Calu3 (cell line): ENCODE measurements at regions not wholly inside any gene's neighbourhood (a gene's known extent, or its start where the extent isn't known, plus 50 kb on each side); places are given as distances from the start of the nearest gene placed in this dataset.
"Not testable (repeated sequence)": the region's sequence is repeated elsewhere in the genome, so short reads cannot be mapped to it uniquely, and the experiment has no call there.

ENCODE experiments used
- BruUV-seq: library from RNA; stranded (reverse); fragments of 400-500 nt; replicated peaks from 2 replicates; lab custom pipeline; 2021; lab: Mats Ljungman, UMichigan
- CTCF ChIA-PET: fragments of 300-600 bp; sonication (Branson Sonifier 250); formaldehyde crosslinking; loops from one replicate; lab custom pipeline; 2022; ENCODE audit warnings: antibody characterized with exemption; lab: Charles Lee
- DNase-seq: peaks from one replicate; pipeline ENCODE4 v3.0.0; 2022
- H3K27ac Mint-ChIP-seq: one replicate; pipeline ENCODE4 v1.8.0; 2022; ENCODE audit warnings: mixed read lengths; ENCODE audit not compliant: unreplicated experiment
- H3K27me3 Mint-ChIP-seq: one replicate; pipeline ENCODE4 v1.8.0; 2022; ENCODE audit warnings: mixed read lengths; ENCODE audit not compliant: unreplicated experiment
- H3K36me3 Mint-ChIP-seq: one replicate; pipeline ENCODE4 v1.8.0; 2022; ENCODE audit warnings: mild to moderate bottlenecking, moderate library complexity, mixed read lengths; ENCODE audit not compliant: insufficient read depth, unreplicated experiment
- H3K4me1 Mint-ChIP-seq: one replicate; pipeline ENCODE4 v1.8.0; 2022; ENCODE audit warnings: mild to moderate bottlenecking, low read depth, mixed read lengths; ENCODE audit not compliant: unreplicated experiment
- H3K4me3 Mint-ChIP-seq: one replicate; pipeline ENCODE4 v1.8.0; 2022; ENCODE audit warnings: mild to moderate bottlenecking, low read depth, moderate library complexity, mixed read lengths; ENCODE audit not compliant: unreplicated experiment
- H3K9me3 Mint-ChIP-seq: one replicate; pipeline ENCODE4 v1.8.0; 2022; ENCODE audit warnings: low read depth, mixed read lengths; ENCODE audit not compliant: unreplicated experiment
- intact Hi-C: fragments of 100-400 bp; cut with micrococcal nuclease; formaldehyde crosslinking; loops from one replicate; pipeline ENCODE4 v1.10.0; 2022; ENCODE audit not compliant: unreplicated experiment
- TF ChIP-seq, protein P1 (sequence below): fragments of 200-600 bp; IDR thresholded peaks from one replicate; pipeline ENCODE4 v1.8.0; 2022; ENCODE audit warnings: antibody characterized with exemption; ENCODE audit not compliant: unreplicated experiment

DNA sequence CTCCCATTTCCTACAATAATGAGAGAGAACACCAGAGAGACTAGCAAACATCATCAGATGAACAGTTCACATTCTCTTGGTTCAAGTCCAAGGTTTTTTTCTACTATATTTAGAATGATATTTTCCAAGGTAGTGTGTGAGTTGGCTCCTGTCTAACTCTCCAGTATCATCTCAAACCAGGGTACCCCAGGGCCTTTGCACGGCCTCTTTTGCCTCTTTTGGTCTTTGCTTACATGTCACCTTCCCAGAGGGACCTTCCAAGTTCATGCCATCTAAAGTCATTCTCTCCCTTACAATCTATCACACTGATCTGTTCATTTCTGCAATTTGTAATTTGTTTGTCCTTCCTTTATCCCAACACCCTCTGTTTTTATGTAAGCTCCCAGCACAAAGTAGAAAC lies 264.5 kb downstream of the VRK1 start:
- no TSS peak for BruUV-seq
- TF ChIP-seq, protein P1, sequence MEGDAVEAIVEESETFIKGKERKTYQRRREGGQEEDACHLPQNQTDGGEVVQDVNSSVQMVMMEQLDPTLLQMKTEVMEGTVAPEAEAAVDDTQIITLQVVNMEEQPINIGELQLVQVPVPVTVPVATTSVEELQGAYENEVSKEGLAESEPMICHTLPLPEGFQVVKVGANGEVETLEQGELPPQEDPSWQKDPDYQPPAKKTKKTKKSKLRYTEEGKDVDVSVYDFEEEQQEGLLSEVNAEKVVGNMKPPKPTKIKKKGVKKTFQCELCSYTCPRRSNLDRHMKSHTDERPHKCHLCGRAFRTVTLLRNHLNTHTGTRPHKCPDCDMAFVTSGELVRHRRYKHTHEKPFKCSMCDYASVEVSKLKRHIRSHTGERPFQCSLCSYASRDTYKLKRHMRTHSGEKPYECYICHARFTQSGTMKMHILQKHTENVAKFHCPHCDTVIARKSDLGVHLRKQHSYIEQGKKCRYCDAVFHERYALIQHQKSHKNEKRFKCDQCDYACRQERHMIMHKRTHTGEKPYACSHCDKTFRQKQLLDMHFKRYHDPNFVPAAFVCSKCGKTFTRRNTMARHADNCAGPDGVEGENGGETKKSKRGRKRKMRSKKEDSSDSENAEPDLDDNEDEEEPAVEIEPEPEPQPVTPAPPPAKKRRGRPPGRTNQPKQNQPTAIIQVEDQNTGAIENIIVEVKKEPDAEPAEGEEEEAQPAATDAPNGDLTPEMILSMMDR: no peak
- H3K4me1 Mint-ChIP-seq: no peaks in the 10 kb centered on the region

DNA sequence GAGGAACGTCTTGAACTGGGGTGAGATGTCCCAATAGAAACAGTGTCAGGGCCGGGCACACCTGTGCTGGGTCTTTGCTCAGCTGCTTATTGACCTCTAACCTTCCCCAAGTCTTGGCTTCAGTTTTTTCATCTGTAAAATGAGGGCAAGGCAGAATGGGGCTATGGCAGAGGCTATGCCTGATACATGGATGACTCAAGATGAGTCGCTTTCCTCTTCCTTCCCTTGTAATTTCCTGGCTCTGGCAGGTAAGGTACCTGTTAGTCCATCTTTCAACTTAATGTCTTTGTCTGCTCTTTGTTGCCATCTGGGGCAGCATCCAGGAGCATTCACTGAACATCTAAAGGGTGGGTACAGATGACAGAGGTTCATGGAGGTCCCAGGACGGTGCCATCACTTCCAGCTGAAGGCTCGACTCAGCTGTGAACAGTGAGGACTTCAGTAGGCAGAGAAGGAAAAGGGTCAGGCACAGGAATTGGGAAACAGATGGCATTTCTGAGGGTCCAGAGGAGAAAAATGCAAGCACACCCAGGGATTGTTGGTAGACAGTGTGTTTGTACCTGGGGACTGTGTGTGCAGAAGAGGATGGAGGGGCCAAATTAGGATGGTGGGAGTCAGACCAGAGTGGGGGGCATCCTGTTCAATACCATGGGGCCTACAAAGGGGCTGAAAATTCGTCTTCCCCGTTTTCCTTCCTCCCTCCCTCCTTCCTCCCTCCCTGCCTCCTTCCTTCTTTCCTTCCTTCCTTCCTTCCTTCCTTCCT lies 268.3 kb downstream of the VRK1 start:
- DNase-seq: no peak
- H3K27me3 Mint-ChIP-seq: peaks cover 35% of the 10 kb centered on the region
- H3K36me3 Mint-ChIP-seq: no peaks in the 10 kb centered on the region
- no TSS peak for BruUV-seq
- CTCF ChIA-PET: no interaction called here
- no peaks in the 10 kb centered on the region for H3K9me3 Mint-ChIP-seq
- H3K27ac Mint-ChIP-seq: no peak overlapping the region
- intact Hi-C loops: no loop called here
- H3K4me1 Mint-ChIP-seq: no peaks in the 10 kb centered on the region
- TF ChIP-seq, protein P1: no peak
- no peak overlapping the region for H3K4me3 Mint-ChIP-seq

More for the DNA sequence above, 264.5 kb downstream of the VRK1 start:
- peaks cover 5% of the 10 kb centered on the region for H3K9me3 Mint-ChIP-seq
- DNase-seq: no peak
- H3K27me3 Mint-ChIP-seq: peaks cover 24% of the 10 kb centered on the region
- H3K27ac Mint-ChIP-seq: no peak overlapping the region
- no peaks in the 10 kb centered on the region for H3K36me3 Mint-ChIP-seq
- H3K4me3 Mint-ChIP-seq: no peak overlapping the region
- intact Hi-C loops: no loop called here
- CTCF ChIA-PET: no interaction called here

DNA sequence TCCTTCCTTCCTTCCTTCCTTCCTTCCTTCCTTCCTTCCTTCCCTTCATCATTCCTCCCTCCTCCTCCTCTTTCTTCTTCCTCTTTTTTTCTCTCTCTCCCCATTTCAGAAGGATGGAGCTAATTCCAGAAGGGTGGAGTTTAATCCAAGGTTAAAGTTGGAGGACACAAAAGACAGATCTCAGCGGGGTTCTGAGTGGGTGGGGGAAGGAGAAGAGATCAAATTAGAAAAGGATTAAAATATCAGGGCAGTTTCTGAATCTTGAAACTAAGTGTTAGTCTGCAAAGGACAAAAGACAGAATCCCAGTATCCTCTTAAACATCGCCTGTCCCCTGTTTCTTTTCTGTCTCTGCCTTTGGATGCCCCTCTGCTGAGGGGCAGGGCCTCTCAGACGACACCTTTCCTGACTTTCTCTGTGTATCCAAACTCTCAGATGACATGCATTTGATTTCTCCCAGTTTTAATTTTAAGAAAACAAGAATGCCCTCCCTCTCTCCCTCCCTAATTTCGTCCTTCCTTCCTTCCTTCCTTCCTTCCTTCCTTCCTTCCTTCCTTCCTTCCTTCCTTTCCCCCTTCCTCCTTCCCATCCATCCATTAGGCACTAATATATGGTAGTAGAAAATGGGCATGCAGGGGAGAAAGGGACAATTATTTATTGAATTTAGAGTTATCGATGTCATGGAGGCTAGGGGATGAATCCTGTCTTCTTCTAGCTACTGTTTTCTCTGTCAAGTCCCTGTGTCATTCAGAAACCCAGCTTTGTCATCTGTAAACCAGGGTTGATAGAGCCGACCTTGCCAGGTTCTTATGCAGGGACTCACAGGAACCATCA lies 269.1 kb downstream of the VRK1 start:
- TF ChIP-seq, protein P1: no peak
- no peaks in the 10 kb centered on the region for H3K36me3 Mint-ChIP-seq
- no peak overlapping the region for H3K27ac Mint-ChIP-seq
- intact Hi-C loops: no loop called here
- BruUV-seq: no TSS peak
- DNase-seq: no peak
- CTCF ChIA-PET: no interaction called here
- H3K9me3 Mint-ChIP-seq: no peaks in the 10 kb centered on the region
- H3K27me3 Mint-ChIP-seq: peaks cover 35% of the 10 kb centered on the region
- H3K4me3 Mint-ChIP-seq: no peak overlapping the region
- H3K4me1 Mint-ChIP-seq: no peaks in the 10 kb centered on the region

DNA sequence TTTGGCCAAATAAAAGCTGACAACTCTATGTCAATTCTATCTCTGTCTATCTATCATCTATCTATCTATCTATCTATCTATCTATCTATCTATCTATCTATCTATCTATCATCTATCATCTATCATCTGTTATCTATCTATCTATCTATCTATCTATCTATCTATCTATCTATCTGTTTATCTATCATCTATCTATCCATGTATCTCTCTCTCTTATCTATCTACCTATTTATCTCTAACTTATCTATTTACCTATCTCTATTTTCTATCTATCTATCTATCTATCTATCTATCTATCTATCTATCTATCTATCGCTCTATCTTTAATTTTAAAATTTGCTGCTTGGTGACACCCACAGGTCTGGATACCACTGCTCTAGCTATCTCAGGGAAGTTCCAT lies 271.1 kb downstream of the VRK1 start:
- DNase-seq, intact Hi-C loops, H3K36me3 Mint-ChIP-seq, H3K4me3 Mint-ChIP-seq, CTCF ChIA-PET, H3K27ac Mint-ChIP-seq, BruUV-seq, H3K9me3 Mint-ChIP-seq, H3K4me1 Mint-ChIP-seq: not testable (repeated sequence)
- peaks cover 35% of the 10 kb centered on the region for H3K27me3 Mint-ChIP-seq
